NCI-H526 (cell line): ENCODE measurements at regions not wholly inside any gene's neighbourhood (a gene's known extent, or its start where the extent isn't known, plus 50 kb on each side); places are given as distances from the start of the nearest gene placed in this dataset.
"Not testable (repeated sequence)": the region's sequence is repeated elsewhere in the genome, so short reads cannot be mapped to it uniquely, and the experiment has no call there.

Source experiments
- DNase-seq, 2 experiments: peaks; one replicate each; lab custom pipeline; 2025; lab: John Stamatoyannopoulos, UW

GRCh38 chrX:18102006-18102405 lies 118.7 kb downstream of the BEND2 start:
- no peak for DNase-seq

GRCh38 chrX:18101087-18101486 lies 119.6 kb downstream of the BEND2 start:
- no peak for DNase-seq

GRCh38 chrX:18099745-18100144 lies 120.9 kb downstream of the BEND2 start:
- no peak for DNase-seq

- no peak for DNase-seq
Observed at GRCh38 chrX:18098763-18099162, 121.9 kb downstream of the BEND2 start.

- DNase-seq, result no peak
Observed at GRCh38 chrX:18076434-18076833, 144.3 kb downstream of the BEND2 start.

GRCh38 chrX:18075603-18076002 lies 145.1 kb downstream of the BEND2 start:
- no peak for DNase-seq

- DNase-seq, result not testable (repeated sequence)
Observed at GRCh38 chrX:18068045-18068444, 152.6 kb downstream of the BEND2 start.

GRCh38 chrX:18065956-18066355 lies 154.7 kb downstream of the BEND2 start:
- no peak for DNase-seq

- no peak for DNase-seq
Observed at GRCh38 chrX:18051690-18052089, 169.0 kb downstream of the BEND2 start.

- DNase-seq, result no peak
Observed at GRCh38 chrX:18047491-18047890, 173.2 kb downstream of the BEND2 start.

- DNase-seq, result no peak
Observed at GRCh38 chrX:18045436-18045835, 175.2 kb downstream of the BEND2 start.

- no peak for DNase-seq
Observed at GRCh38 chrX:18042776-18043175, 177.9 kb downstream of the BEND2 start.

GRCh38 chrX:18041656-18042055 lies 179.0 kb downstream of the BEND2 start:
- DNase-seq, result no peak

- DNase-seq, result no peak
Observed at GRCh38 chrX:18039023-18039422, 177.9 kb upstream of the RAI2 start.

- no peak for DNase-seq
Observed at GRCh38 chrX:18036394-18036793, 175.3 kb upstream of the RAI2 start.

GRCh38 chrX:18034945-18035344 lies 173.8 kb upstream of the RAI2 start:
- DNase-seq, result no peak

- no peak for DNase-seq
Observed at GRCh38 chrX:18034504-18034903, 173.4 kb upstream of the RAI2 start.

- no peak for DNase-seq
Observed at GRCh38 chrX:18032486-18033221, 171.6 kb upstream of the RAI2 start.

- no peak for DNase-seq
Observed at GRCh38 chrX:18031726-18032375, 170.8 kb upstream of the RAI2 start.

- not testable (repeated sequence) for DNase-seq
Observed at GRCh38 chrX:18030656-18031055, 169.6 kb upstream of the RAI2 start.

- no peak for DNase-seq
Observed at GRCh38 chrX:18026166-18026565, 165.1 kb upstream of the RAI2 start.

- no peak for DNase-seq
Observed at GRCh38 chrX:18017411-18017810, 156.3 kb upstream of the RAI2 start.

GRCh38 chrX:18016941-18017340 lies 155.8 kb upstream of the RAI2 start:
- DNase-seq, result no peak

- peak; percentile 79 to 80 for DNase-seq
Observed at GRCh38 chrX:18010253-18010652, 149.2 kb upstream of the RAI2 start.
